Naive thymus-derived CD8-positive, alpha-beta T cell (primary cell): ENCODE measurements at regions not wholly inside any gene's neighbourhood (a gene's known extent, or its start where the extent isn't known, plus 50 kb on each side); places are given as distances from the start of the nearest gene placed in this dataset.
"Not testable (repeated sequence)": the region's sequence is repeated elsewhere in the genome, so short reads cannot be mapped to it uniquely, and the experiment has no call there.

ENCODE experiments used
- ATAC-seq, 2 donors: fragments of 150-1000 bp; cut with Tn5 transposase in 1 of 2; sonication (Bioruptor Pico), chemical (Tn5 transposase) in 1 of 2; 1 replicate in 1 of 2; 2 replicates in 1 of 2; pipeline ENCODE4 v1.10.0; 2021; ENCODE audit warnings: mild to moderate bottlenecking in 2 of 2, moderate library complexity in 2 of 2
- POLR2A ChIA-PET: fragments of 350-600 bp; sonication (Branson Sonifier 250); formaldehyde crosslinking; loops from one replicate; lab custom pipeline; 2021; ENCODE audit warnings: antibody characterized with exemption; lab: Charles Lee
- DNase-seq, 10 donors: peaks; one replicate each; pipeline versions ENCODE4 v3.0.0 to v3.0.0-alpha.2; 2020 to 2022
- H3K27ac Mint-ChIP-seq, 10 donors: one replicate each; pipeline ENCODE4 v1.8.0; 2020 to 2022; ENCODE audit warnings: mild to moderate bottlenecking in 10 of 10, mixed read lengths in 10 of 10, moderate library complexity in 4 of 10, inconsistent platforms in 1 of 10
- H3K27me3 Mint-ChIP-seq, 5 donors: one replicate each; pipeline ENCODE4 v1.8.0; 2021 to 2022; ENCODE audit warnings: mixed read lengths in 5 of 5
- H3K36me3 Mint-ChIP-seq, 3 donors: one replicate each; pipeline ENCODE4 v1.8.0; 2020 to 2022; ENCODE audit warnings: mixed read lengths in 3 of 3, mild to moderate bottlenecking in 2 of 3, inconsistent platforms in 1 of 3
- H3K4me1 Mint-ChIP-seq, 4 donors: one replicate each; pipeline ENCODE4 v1.8.0; 2021 to 2022; ENCODE audit warnings: mixed read lengths in 4 of 4
- H3K4me3 Mint-ChIP-seq, 10 donors: one replicate each; pipeline ENCODE4 v1.8.0; 2020 to 2022; ENCODE audit warnings: mild to moderate bottlenecking in 10 of 10, mixed read lengths in 10 of 10, moderate library complexity in 6 of 10, inconsistent platforms in 1 of 10
- H3K9me3 Mint-ChIP-seq, 9 donors: one replicate each; pipeline ENCODE4 v1.8.0; 2020 to 2022; ENCODE audit warnings: mixed read lengths in 9 of 9, mild to moderate bottlenecking in 3 of 9, inconsistent platforms in 1 of 9, moderate library complexity in 1 of 9

DNA sequence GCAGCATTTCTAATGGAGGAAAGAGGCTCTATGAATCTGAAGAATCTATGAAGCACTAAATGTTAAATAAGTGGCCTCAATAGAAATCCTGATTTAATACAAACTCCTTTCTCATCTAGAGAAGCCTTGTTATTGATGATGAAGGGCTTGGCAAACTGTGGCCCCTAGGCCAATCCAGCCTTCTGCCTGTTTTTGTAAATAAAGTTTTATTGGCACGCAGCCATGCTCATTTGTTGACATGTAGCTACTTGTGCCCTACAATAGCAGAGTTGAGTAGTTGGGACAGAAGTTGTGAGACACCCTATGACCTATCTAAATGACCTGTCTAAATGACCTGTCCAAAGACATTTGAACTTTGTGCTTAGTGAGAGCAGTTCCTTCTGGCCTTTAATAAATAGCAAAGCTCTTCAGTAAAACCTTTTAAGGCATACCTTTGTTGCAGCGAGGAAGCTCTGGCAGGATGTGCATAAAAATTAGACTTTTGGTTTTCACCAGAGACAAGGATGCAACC is 484.4 kb upstream of the SPRED2 start:
- DNase-seq (no peak), ATAC-seq (no peak)
- no peak overlapping the region for H3K27ac Mint-ChIP-seq
- peaks cover 0 to 7% (median 2%) of the 10 kb centered on the region in 5 donors for H3K27me3 Mint-ChIP-seq
- H3K9me3 Mint-ChIP-seq: peaks cover 0 to 9% (median 0%) of the 10 kb centered on the region in 9 donors
- no peak overlapping the region for H3K4me3 Mint-ChIP-seq
- no peaks in the 10 kb centered on the region for H3K36me3 Mint-ChIP-seq
- H3K4me1 Mint-ChIP-seq: no peaks in the 10 kb centered on the region
- POLR2A ChIA-PET: no interaction called here

GRCh38 chr2:65916177-65916576 is 483.8 kb upstream of the SPRED2 start:
- Mint-ChIP-seq H3K27me3 (peaks cover 0 to 7% (median 2%) of the 10 kb centered on the region in 5 donors), H3K9me3 (peaks cover 0 to 5% (median 0%) of the 10 kb centered on the region in 9 donors), H3K27ac (no peak overlapping the region), H3K4me1 (no peaks in the 10 kb centered on the region), H3K4me3 (no peak overlapping the region), H3K36me3 (no peaks in the 10 kb centered on the region)
- POLR2A ChIA-PET: no interaction called here
- ATAC-seq (no peak), DNase-seq (no peak)

DNA sequence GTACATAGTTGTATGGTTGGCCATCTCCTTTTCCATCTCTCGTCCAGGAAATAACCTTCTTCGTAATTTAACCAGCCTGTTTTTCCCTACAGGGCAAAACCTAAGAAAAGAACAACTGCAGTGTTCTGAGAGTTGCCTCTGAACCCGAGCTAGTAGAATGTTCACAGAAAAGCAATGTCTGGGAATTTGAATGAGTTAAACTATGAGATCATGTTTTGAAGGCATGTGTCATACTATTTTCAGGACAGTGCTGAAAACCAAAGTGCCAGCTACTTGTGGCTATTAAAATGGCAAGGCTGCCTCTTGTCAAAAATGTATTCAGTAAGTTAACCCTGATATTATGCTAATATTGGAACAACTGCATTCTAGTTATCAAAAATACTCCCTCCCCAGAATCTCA is 482.9 kb upstream of the SPRED2 start:
- POLR2A ChIA-PET: no interaction called here
- Mint-ChIP-seq H3K27me3 (peaks cover 0 to 7% (median 0%) of the 10 kb centered on the region in 5 donors), H3K36me3 (no peaks in the 10 kb centered on the region), H3K9me3 (peaks cover 0 to 3% (median 0%) of the 10 kb centered on the region in 9 donors), H3K4me3 (no peak overlapping the region), H3K4me1 (no peaks in the 10 kb centered on the region), H3K27ac (no peak overlapping the region)
- ATAC-seq (no peak), DNase-seq (no peak)

DNA sequence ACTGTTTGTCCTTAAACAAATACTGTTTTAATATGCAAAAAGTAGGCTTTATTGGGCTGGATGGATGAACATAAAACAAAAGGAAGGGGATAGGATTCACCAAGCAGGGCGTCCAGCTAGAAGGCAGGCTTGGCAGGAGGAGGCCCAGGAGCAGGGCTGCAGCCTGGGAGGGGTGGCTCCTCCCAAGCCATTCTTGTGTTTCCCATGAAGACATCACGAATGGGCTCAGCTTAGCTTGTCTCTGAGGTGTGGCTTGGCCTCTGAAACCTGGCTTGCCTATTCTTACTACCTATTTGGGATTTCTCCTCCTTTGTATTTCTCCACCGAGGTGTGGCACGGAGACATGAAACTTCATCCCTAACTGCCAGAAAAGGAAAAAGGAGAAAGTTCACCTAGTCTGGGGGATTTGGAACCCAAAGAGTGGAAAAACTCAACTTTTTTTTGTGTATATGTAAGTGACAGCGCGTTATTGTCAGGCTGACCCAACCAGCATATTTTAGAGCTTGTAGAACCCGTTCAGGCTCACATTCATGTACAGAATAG is 481.9 kb upstream of the SPRED2 start:
- Mint-ChIP-seq H3K27me3 (peaks cover 0 to 7% (median 0%) of the 10 kb centered on the region in 5 donors), H3K4me3 (no peak overlapping the region), H3K4me1 (no peaks in the 10 kb centered on the region), H3K27ac (no peak overlapping the region), H3K9me3 (peaks cover 0 to 3% (median 0%) of the 10 kb centered on the region in 9 donors), H3K36me3 (no peaks in the 10 kb centered on the region)
- DNase-seq: no peak
- POLR2A ChIA-PET: no interaction called here
- no peak for ATAC-seq

DNA sequence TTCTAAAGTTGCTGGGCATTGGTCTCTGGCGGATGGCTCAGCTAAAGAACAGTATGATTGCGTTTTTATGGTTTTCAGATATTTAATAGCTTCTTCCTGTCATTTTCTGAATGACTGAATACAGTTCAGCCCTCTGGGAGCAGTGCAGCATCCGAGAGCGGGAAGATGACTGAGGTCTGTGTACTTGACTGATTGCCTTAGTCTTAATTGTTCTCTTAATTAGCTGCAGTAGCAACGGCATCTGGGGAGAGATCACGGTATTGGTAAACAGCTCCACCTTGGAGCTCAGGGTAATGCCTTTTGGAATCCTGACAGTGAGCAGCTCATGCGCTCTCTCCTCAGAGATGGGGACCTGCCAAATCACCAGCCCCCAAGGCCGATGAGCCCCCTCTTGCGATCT is 481.4 kb upstream of the SPRED2 start:
- ATAC-seq (no peak), DNase-seq (no peak)
- Mint-ChIP-seq H3K27ac (no peak overlapping the region), H3K9me3 (peaks cover 0 to 5% (median 0%) of the 10 kb centered on the region in 9 donors), H3K36me3 (no peaks in the 10 kb centered on the region), H3K27me3 (peaks cover 0 to 7% (median 2%) of the 10 kb centered on the region in 5 donors), H3K4me3 (no peak overlapping the region), H3K4me1 (no peaks in the 10 kb centered on the region)
- POLR2A ChIA-PET: no interaction called here

GRCh38 chr2:65901756-65902155 is 469.4 kb upstream of the SPRED2 start:
- H3K4me3 Mint-ChIP-seq: no peak overlapping the region
- peaks cover 0 to 19% (median 0%) of the 10 kb centered on the region in 5 donors for H3K27me3 Mint-ChIP-seq
- DNase-seq: no peak
- H3K27ac Mint-ChIP-seq: no peak overlapping the region
- POLR2A ChIA-PET: no interaction called here
- H3K36me3 Mint-ChIP-seq: peaks cover 0 to 5% (median 0%) of the 10 kb centered on the region in 3 donors
- no peak for ATAC-seq
- H3K4me1 Mint-ChIP-seq: no peaks in the 10 kb centered on the region
- peaks cover 0 to 19% (median 5%) of the 10 kb centered on the region in 9 donors for H3K9me3 Mint-ChIP-seq

DNA sequence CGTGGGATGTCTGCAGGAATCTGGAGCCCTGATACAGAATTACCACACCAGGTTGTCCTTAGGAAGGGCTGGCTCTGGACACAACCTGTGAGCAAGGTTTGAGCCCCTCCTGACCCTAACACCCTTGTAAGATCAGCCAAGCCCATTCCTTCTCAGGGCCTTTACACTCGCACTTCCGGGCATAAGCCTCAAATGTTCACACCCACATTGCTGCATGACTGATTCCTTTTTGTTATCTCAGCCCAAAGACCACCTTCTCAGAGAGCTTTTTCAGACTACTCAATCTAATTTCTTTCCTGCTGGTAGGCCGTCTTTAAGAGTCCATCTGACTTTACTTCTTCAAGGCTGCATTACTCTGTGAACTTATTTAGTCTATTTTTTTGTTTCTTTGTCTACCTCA is 464.0 kb upstream of the SPRED2 start:
- DNase-seq: no peak
- no peaks in the 10 kb centered on the region for H3K4me1 Mint-ChIP-seq
- H3K9me3 Mint-ChIP-seq: peaks cover 0 to 28% (median 10%) of the 10 kb centered on the region in 9 donors
- no peak for ATAC-seq
- no peak overlapping the region for H3K4me3 Mint-ChIP-seq
- no peaks in the 10 kb centered on the region for H3K36me3 Mint-ChIP-seq
- POLR2A ChIA-PET: no interaction called here
- peaks cover 0 to 11% (median 0%) of the 10 kb centered on the region in 5 donors for H3K27me3 Mint-ChIP-seq
- H3K27ac Mint-ChIP-seq: no peak overlapping the region

- H3K36me3 Mint-ChIP-seq, H3K4me3 Mint-ChIP-seq, ATAC-seq, DNase-seq, H3K27ac Mint-ChIP-seq, H3K27me3 Mint-ChIP-seq, POLR2A ChIA-PET, H3K4me1 Mint-ChIP-seq: not testable (repeated sequence)
- H3K9me3 Mint-ChIP-seq: peaks cover 0 to 27% (median 10%) of the 10 kb centered on the region in 9 donors
These were observed 457.7 kb upstream of the SPRED2 start for GRCh38 chr2:65890131-65890530.

- DNase-seq: no peak
- ATAC-seq: no peak
- Mint-ChIP-seq H3K36me3 (peaks cover 0 to 7% (median 0%) of the 10 kb centered on the region in 3 donors), H3K9me3 (peaks cover 0 to 9% (median 0%) of the 10 kb centered on the region in 9 donors), H3K4me1 (no peaks in the 10 kb centered on the region), H3K27ac (no peak overlapping the region), H3K27me3 (peaks cover 0 to 3% (median 0%) of the 10 kb centered on the region in 5 donors), H3K4me3 (no peak overlapping the region)
- POLR2A ChIA-PET: no interaction called here
These were observed 452.9 kb upstream of the SPRED2 start for GRCh38 chr2:65885266-65885665.

DNA sequence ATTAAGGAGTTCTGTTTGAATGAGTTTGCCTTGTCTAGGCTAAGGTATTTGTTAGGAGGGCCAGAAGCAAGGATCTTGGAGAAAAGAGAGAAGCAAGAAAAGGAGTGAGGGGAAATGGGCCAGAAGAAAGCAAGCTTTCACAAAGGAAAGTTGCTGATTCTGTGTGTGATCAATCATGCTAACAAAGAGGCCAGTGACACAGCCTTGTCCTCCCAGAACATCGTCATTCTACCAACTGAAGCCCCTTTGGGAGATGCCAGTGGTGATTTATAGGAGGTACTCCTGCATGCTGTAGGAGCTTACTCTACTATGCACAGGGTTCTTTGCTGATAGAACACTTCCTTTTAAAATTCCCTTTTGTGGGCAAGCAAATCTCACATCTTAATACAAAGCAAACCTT is 449.2 kb upstream of the SPRED2 start:
- Mint-ChIP-seq H3K27me3 (peaks cover 0 to 5% (median 0%) of the 10 kb centered on the region in 5 donors), H3K27ac (no peak overlapping the region), H3K4me3 (no peak overlapping the region), H3K9me3 (peaks cover 0 to 7% (median 0%) of the 10 kb centered on the region in 9 donors), H3K4me1 (no peaks in the 10 kb centered on the region), H3K36me3 (no peaks in the 10 kb centered on the region)
- ATAC-seq: no peak
- POLR2A ChIA-PET: no interaction called here
- DNase-seq: no peak

- no peak overlapping the region for H3K27ac Mint-ChIP-seq
- no peak overlapping the region for H3K4me3 Mint-ChIP-seq
- H3K36me3 Mint-ChIP-seq: no peaks in the 10 kb centered on the region
- no peaks in the 10 kb centered on the region for H3K4me1 Mint-ChIP-seq
- H3K9me3 Mint-ChIP-seq: peaks cover 0 to 7% (median 0%) of the 10 kb centered on the region in 9 donors
- peaks cover 0 to 5% (median 0%) of the 10 kb centered on the region in 5 donors for H3K27me3 Mint-ChIP-seq
- POLR2A ChIA-PET: no interaction called here
- ATAC-seq (no peak), DNase-seq (no peak)
These were observed 448.0 kb upstream of the SPRED2 start for GRCh38 chr2:65880436-65880835.

DNA sequence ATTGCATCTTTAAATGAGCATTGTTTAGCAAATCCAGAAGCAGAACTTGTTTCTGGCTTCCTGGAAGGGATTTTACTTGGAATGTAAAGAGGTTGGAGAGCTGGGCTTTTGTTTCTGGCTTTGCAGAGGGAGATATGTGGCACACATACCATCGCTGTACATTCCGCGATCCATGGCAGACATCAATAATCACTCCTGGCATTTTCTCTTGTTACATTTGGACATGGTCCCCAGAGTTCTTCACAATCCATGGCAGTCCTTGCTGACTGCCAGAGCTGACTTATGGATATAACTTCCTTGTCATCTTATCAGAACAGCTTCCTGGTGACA is 445.6 kb upstream of the SPRED2 start:
- peaks cover 0 to 2% (median 0%) of the 10 kb centered on the region in 9 donors for H3K9me3 Mint-ChIP-seq
- H3K4me1 Mint-ChIP-seq: no peaks in the 10 kb centered on the region
- no peak overlapping the region for H3K27ac Mint-ChIP-seq
- H3K36me3 Mint-ChIP-seq: no peaks in the 10 kb centered on the region
- POLR2A ChIA-PET: no interaction called here
- H3K27me3 Mint-ChIP-seq: peaks cover 0 to 5% (median 0%) of the 10 kb centered on the region in 5 donors
- no peak overlapping the region for H3K4me3 Mint-ChIP-seq
- ATAC-seq (no peak), DNase-seq (no peak)

GRCh38 chr2:65877331-65878010 is 445.1 kb upstream of the SPRED2 start:
- DNase-seq (no peak), ATAC-seq (no peak)
- no peaks in the 10 kb centered on the region for H3K36me3 Mint-ChIP-seq
- peaks cover 0 to 5% (median 0%) of the 10 kb centered on the region in 5 donors for H3K27me3 Mint-ChIP-seq
- H3K27ac Mint-ChIP-seq: no peak overlapping the region
- POLR2A ChIA-PET: no interaction called here
- no peaks in the 10 kb centered on the region for H3K4me1 Mint-ChIP-seq
- no peak overlapping the region for H3K4me3 Mint-ChIP-seq
- peaks cover 0 to 2% (median 0%) of the 10 kb centered on the region in 9 donors for H3K9me3 Mint-ChIP-seq
